GM20000 (cell line): ENCODE measurements at regions not wholly inside any gene's neighbourhood (a gene's known extent, or its start where the extent isn't known, plus 50 kb on each side); places are given as distances from the start of the nearest gene placed in this dataset.

Experiments
- DNase-seq: peaks from one replicate; pipeline ENCODE4 v3.0.0; 2012; ENCODE audit warnings: low spot score
- TF ChIP-seq, protein P1 (sequence below): IDR thresholded peaks from 2 replicates; pipeline ENCODE4 v1.5.1; 2012; ENCODE audit warnings: mild to moderate bottlenecking, control low read depth; ENCODE audit errors: extremely low read depth, missing control alignments

GRCh38 chr22:44634426-44635321, 67.3 kb upstream of the PRR5 start:
- DNase-seq = no peak
- TF ChIP-seq, protein P1, sequence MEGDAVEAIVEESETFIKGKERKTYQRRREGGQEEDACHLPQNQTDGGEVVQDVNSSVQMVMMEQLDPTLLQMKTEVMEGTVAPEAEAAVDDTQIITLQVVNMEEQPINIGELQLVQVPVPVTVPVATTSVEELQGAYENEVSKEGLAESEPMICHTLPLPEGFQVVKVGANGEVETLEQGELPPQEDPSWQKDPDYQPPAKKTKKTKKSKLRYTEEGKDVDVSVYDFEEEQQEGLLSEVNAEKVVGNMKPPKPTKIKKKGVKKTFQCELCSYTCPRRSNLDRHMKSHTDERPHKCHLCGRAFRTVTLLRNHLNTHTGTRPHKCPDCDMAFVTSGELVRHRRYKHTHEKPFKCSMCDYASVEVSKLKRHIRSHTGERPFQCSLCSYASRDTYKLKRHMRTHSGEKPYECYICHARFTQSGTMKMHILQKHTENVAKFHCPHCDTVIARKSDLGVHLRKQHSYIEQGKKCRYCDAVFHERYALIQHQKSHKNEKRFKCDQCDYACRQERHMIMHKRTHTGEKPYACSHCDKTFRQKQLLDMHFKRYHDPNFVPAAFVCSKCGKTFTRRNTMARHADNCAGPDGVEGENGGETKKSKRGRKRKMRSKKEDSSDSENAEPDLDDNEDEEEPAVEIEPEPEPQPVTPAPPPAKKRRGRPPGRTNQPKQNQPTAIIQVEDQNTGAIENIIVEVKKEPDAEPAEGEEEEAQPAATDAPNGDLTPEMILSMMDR = no peak

DNA sequence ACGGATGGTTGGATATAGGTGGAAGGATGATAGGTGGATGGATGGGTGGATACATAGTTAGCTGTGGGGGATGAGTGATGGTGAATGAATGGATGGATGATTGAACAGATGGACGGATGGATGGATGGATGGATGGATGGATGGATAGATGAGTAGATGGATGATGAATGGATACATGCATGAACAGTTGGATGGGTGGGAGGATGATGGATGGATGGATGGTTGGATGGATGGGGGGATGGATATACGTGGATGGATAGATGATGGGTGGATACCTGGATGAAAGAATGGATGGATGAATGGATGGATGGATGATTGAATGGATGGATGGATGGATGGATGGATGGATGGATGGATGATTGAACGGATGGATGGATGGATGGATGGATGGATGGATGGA, 68.4 kb upstream of the PRR5 start:
- no peak for DNase-seq

DNA sequence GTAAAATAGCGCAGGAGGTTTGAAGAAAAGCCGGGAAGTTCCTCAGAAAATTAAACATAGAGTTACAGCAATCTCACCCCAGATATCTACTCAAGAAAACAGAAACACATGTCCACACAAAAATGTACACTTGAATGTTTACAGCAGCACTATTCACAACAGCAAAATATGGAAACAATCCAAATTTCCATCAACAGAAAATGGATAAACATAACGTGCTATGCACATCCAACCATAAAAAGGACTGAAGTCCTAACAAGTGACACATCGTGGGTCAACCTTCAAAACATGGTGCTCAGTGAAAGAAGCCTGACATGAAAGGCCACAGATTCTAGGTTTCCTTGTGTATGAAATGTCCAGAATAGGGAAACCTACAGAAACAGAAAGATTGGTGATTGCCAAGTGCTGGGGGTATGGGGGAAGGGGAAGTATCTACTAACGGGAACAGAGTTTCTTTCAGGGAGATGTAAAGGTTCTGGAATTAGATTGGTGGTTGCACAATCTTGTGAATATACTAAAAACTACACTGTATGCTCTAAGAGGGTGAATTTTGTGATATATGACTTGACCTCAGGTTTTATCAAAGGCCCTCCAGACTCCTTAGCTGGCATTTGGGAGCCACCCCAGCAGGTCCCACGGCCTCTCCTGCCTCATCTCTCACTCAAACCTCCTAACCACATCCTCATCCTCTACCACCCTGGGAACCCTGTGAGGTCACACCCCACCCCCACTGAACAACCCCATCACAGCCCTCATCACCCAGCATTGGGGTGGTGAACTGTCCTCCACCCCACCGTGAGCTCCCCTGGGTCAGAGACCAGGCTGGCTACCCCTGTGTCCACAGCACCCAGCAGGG, 69.2 kb upstream of the PRR5 start:
- TF ChIP-seq, protein P1 = no peak
- DNase-seq = no peak

More for the DNA sequence above, 68.4 kb upstream of the PRR5 start:
- TF ChIP-seq, protein P1 = no peak

DNA sequence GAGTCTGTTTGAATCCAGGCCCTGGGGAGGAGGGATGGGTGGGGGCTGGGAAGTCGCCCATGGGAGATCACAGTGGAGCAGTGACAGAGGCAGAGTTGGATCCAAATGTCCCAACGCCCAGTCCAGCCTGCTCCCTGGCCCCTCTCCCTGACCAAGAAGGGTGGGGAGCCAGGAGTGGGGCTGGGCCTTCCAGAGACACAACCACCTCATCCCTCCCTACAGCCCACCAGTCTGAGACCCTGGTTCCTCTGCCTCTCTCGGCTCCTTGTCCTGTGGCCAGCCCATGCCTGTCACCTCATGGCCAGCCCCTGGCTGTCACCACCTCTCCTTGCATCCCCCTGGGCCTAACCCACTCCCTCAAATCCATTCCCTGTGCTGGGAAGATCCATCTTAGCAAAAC, 71.2 kb upstream of the PRR5 start:
- no peak for DNase-seq
- TF ChIP-seq, protein P1 = no peak

- TF ChIP-seq, protein P1 = no peak
- DNase-seq = no peak
Measured at GRCh38 chr22:44628835-44629234, 73.2 kb upstream of the PRR5 start.

- DNase-seq = no peak
- TF ChIP-seq, protein P1 = no peak
Measured at GRCh38 chr22:44628273-44628672, 73.7 kb upstream of the PRR5 start.
